DMS79 treated with DMSO at 0.1 percent for 48 hours (cell line): ENCODE measurements at regions not wholly inside any gene's neighbourhood (a gene's known extent, or its start where the extent isn't known, plus 50 kb on each side); places are given as distances from the start of the nearest gene placed in this dataset.

ENCODE experiments used
- DNase-seq: peaks from one replicate; lab custom pipeline; 2025; lab: John Stamatoyannopoulos, UW

DNA sequence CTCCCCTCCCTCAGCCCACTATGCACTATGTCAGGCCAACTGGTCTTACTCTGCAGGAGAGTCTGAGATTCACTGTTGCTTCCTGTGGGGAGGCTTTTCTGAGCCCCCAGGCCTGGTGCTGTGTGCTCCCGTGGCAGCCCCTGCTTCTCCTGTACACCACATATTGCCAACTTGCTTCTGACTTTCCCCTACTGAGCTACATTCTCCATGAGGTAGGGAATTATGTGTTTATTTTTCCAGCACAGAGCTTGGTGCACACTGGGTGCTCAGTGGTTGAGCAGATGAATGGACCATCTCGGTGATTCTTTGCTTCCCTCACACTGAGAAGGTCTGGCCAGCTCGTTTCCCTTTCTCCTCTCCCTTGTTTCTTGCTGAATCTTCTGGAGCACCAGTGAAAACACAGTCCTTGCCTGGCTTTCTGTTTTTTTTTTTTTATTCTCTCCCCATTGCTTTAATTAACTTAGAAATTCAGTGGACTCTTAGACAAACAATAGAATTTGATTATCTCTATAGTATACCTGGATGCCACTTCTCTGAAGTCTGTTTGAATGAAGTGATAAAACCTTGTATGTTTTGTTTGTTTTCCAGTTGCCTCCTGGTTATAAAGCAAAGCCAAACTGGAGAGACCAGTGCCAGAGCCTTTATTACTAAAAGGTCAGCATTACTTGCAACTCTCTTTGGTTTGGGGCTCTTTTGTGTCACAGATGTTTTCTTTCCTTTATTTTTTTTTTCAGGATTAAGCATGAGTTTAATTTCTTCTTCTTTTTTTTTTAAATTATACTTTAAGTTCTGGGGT, 50.3 kb upstream of the CNIH3 start:
- no peak for DNase-seq
